Neural progenitor cell (in vitro differentiated cells): ENCODE measurements at regions not wholly inside any gene's neighbourhood (a gene's known extent, or its start where the extent isn't known, plus 50 kb on each side); places are given as distances from the start of the nearest gene placed in this dataset.

Experiments used
- DNase-seq: peaks from one replicate; pipeline ENCODE4 v3.0.0-alpha.2; 2016; ENCODE audit warnings: low spot score
- H2AFZ ChIP-seq: fragments of 200-600 bp; sonication (generic); replicated peaks from 2 replicates; pipeline ENCODE4 v1.6.1; 2016; ENCODE audit warnings: antibody characterized with exemption
- H3F3A ChIP-seq: fragments of 200-600 bp; sonication (generic); 2 replicates; pipeline ENCODE4 v1.6.1; 2016; ENCODE audit warnings: antibody characterized with exemption, low read depth
- H3K27ac ChIP-seq: fragments of 200-600 bp; sonication (generic); 2 replicates; pipeline ENCODE4 v1.5.1; 2016; ENCODE audit warnings: mild to moderate bottlenecking
- H3K27me3 ChIP-seq: fragments of 200-600 bp; sonication (generic); 2 replicates; pipeline ENCODE4 v1.6.1; 2016; ENCODE audit warnings: mild to moderate bottlenecking, moderate library complexity
- H3K36me3 ChIP-seq: fragments of 200-600 bp; sonication (generic); 2 replicates; pipeline ENCODE4 v1.5.1; 2016
- H3K4me1 ChIP-seq: fragments of 200-600 bp; sonication (generic); 2 replicates; pipeline ENCODE4 v1.6.1; 2016; ENCODE audit warnings: mixed run types
- H3K4me2 ChIP-seq: fragments of 200-600 bp; sonication (generic); 2 replicates; pipeline ENCODE4 v1.6.1; 2016
- H3K4me3 ChIP-seq: fragments of 200-600 bp; sonication (generic); 2 replicates; pipeline ENCODE4 v1.5.1; 2016
- H3K79me2 ChIP-seq: fragments of 200-600 bp; sonication (generic); 2 replicates; pipeline ENCODE4 v1.6.1; 2016; ENCODE audit warnings: low read depth
- H3K9ac ChIP-seq: fragments of 200-600 bp; sonication (generic); 2 replicates; pipeline ENCODE4 v1.6.1; 2016
- H3K9me3 ChIP-seq: fragments of 200-600 bp; sonication (generic); 2 replicates; pipeline ENCODE4 v1.5.1; 2016; ENCODE audit warnings: low read depth
- H4K20me1 ChIP-seq: fragments of 200-600 bp; sonication (generic); 2 replicates; pipeline ENCODE4 v1.6.1; 2016; ENCODE audit warnings: low read depth
- H3K27ac Mint-ChIP-seq: 3 replicates; pipeline ENCODE4 v1.8.0; 2021; ENCODE audit warnings: mixed read lengths
- H3K27me3 Mint-ChIP-seq: 2 replicates; pipeline ENCODE4 v1.8.0; 2022; ENCODE audit warnings: low read depth, mild to moderate bottlenecking, inconsistent platforms, moderate library complexity, mixed read lengths; ENCODE audit not compliant: insufficient read depth
- H3K36me3 Mint-ChIP-seq: 3 replicates; pipeline ENCODE4 v1.8.0; 2021; ENCODE audit warnings: mixed read lengths
- H3K4me1 Mint-ChIP-seq: 3 replicates; pipeline ENCODE4 v1.8.0; 2021; ENCODE audit warnings: mixed read lengths
- H3K4me3 Mint-ChIP-seq: 3 replicates; pipeline ENCODE4 v1.8.0; 2021; ENCODE audit warnings: mild to moderate bottlenecking, moderate library complexity, mixed read lengths
- H3K9me3 Mint-ChIP-seq: 3 replicates; pipeline ENCODE4 v1.8.0; 2020; ENCODE audit warnings: mixed read lengths
- EZH2 ChIP-seq: fragments of 200-600 bp; sonication (generic); IDR thresholded peaks from 2 replicates; pipeline ENCODE4 v1.6.1; 2017; ENCODE audit warnings: antibody characterized with exemption, mild to moderate bottlenecking, moderate library complexity
- EZH2phosphoT487 ChIP-seq: fragments of 200-600 bp; sonication (generic); IDR thresholded peaks from 2 replicates; pipeline ENCODE4 v1.6.1; 2017; ENCODE audit warnings: antibody characterized with exemption
- TF ChIP-seq, protein P1 (sequence below): fragments of 200-600 bp; sonication (generic); IDR thresholded peaks from 2 replicates; pipeline ENCODE4 v1.5.1; 2017; ENCODE audit warnings: antibody characterized with exemption, mild to moderate bottlenecking

DNA sequence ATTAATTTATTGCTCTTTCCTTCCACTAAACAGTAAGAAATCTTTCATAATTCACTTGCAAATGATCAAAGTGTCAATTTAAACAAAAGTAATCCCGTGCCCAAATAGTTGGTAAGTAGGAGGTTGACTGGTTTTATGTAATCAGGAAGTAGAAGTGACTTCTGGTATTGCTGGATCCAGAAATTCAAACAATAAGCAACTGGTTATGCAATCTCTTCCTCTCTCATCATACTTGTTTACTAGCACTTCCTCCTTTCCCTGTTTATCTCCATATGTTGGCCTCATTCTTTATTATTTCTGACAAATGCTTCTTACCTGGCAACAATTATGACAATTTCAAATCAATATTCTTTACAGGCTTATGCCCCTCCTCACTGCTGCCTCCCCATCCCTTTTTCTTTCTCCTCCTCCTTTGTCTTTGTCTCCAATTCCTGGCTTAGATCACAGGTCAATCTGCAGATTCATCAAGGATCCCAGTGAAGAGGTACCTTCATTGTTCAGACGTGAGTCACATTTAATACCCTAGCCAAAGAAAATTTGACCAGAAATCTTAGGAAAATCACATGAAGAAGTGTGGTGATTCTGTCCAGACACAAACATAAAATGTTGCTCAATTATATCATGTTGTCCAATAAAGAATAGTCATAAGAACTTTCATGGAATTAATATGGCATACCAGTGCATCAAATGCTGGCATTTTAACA is 323.2 kb upstream of the PCDH7 start:
- H3K27me3 ChIP-seq = no peaks in the 10 kb centered on the region
- TF ChIP-seq EZH2 (no peak), EZH2phosphoT487 (no peak)
- TF ChIP-seq, protein P1, sequence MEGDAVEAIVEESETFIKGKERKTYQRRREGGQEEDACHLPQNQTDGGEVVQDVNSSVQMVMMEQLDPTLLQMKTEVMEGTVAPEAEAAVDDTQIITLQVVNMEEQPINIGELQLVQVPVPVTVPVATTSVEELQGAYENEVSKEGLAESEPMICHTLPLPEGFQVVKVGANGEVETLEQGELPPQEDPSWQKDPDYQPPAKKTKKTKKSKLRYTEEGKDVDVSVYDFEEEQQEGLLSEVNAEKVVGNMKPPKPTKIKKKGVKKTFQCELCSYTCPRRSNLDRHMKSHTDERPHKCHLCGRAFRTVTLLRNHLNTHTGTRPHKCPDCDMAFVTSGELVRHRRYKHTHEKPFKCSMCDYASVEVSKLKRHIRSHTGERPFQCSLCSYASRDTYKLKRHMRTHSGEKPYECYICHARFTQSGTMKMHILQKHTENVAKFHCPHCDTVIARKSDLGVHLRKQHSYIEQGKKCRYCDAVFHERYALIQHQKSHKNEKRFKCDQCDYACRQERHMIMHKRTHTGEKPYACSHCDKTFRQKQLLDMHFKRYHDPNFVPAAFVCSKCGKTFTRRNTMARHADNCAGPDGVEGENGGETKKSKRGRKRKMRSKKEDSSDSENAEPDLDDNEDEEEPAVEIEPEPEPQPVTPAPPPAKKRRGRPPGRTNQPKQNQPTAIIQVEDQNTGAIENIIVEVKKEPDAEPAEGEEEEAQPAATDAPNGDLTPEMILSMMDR = no peak
- Mint-ChIP-seq H3K4me3 (no peak overlapping the region), H3K9me3 (no peaks in the 10 kb centered on the region), H3K4me1 (peaks cover 3% of the 10 kb centered on the region), H3K36me3 (no peaks in the 10 kb centered on the region), H3K27ac (no peak overlapping the region), H3K27me3 (no peaks in the 10 kb centered on the region)
- H3K9ac ChIP-seq = no peak overlapping the region
- peaks cover 14% of the 10 kb centered on the region for H3K4me1 ChIP-seq
- H3K4me3 ChIP-seq = no peak overlapping the region
- H2AFZ ChIP-seq = peak overlapping the region; percentile 83
- no peaks in the 10 kb centered on the region for H4K20me1 ChIP-seq
- no peak overlapping the region for H3K4me2 ChIP-seq
- no peaks in the 10 kb centered on the region for H3K9me3 ChIP-seq
- H3F3A ChIP-seq = no peaks in the 10 kb centered on the region
- no peak for DNase-seq
- H3K79me2 ChIP-seq = no peaks in the 10 kb centered on the region
- H3K27ac ChIP-seq = no peak overlapping the region
- no peaks in the 10 kb centered on the region for H3K36me3 ChIP-seq

DNA sequence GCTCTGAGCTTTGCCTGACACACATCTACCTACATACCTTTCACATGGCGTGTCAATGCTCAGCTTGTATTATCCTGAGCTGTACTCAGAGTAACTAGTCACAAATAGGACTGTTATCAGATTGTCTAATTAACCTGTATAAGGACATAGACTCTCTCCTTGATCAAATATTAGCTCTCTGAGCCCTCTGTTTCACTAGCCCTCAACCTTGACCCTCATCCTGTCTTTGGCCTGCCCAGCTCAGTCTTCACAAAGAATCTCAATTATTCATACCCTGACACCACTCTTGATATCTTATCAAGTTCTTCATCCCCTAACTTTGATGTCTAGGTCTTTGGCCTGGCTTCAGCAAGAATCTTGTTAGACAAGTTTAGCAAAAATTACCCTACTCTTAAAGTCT is 320.7 kb upstream of the PCDH7 start:
- H3K27ac Mint-ChIP-seq = no peak overlapping the region
- no peaks in the 10 kb centered on the region for H3K9me3 ChIP-seq
- H3K9me3 Mint-ChIP-seq = no peaks in the 10 kb centered on the region
- no peak overlapping the region for H3K4me3 ChIP-seq
- TF ChIP-seq EZH2phosphoT487 = no peak
- TF ChIP-seq, protein P1 = no peak
- no peak for TF ChIP-seq EZH2
- no peak overlapping the region for H3K4me3 Mint-ChIP-seq
- H3K36me3 ChIP-seq = no peaks in the 10 kb centered on the region
- H3K79me2 ChIP-seq = no peaks in the 10 kb centered on the region
- H3K4me1 ChIP-seq = peaks cover 14% of the 10 kb centered on the region
- H3F3A ChIP-seq = no peaks in the 10 kb centered on the region
- no peak for DNase-seq
- H3K27me3 ChIP-seq = no peaks in the 10 kb centered on the region
- H3K9ac ChIP-seq = no peak overlapping the region
- H3K4me1 Mint-ChIP-seq = peaks cover 3% of the 10 kb centered on the region
- H3K4me2 ChIP-seq = no peak overlapping the region
- no peaks in the 10 kb centered on the region for H3K36me3 Mint-ChIP-seq
- H3K27me3 Mint-ChIP-seq = no peaks in the 10 kb centered on the region
- H2AFZ ChIP-seq = no peak overlapping the region
- H4K20me1 ChIP-seq = no peaks in the 10 kb centered on the region
- H3K27ac ChIP-seq = no peak overlapping the region

DNA sequence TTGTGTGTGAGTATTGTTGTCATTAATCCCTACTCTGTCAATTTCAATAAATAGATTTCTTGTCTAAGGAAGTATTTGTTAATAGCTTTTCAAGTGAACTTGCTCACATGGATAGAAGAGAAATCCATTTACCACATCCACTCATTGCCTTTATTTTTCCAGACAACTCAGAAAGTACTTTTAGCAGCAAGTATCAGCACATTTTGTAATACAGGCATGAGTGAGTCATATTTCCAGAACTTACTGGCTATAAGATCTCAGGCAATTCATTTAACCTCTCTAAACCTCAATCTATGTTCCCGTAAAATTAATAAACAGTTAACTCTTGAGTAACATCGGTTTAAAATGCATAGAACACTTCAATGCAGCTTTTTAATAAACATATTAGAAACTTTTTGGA is 317.9 kb upstream of the PCDH7 start:
- H3K9ac ChIP-seq = no peak overlapping the region
- Mint-ChIP-seq H3K36me3 (no peaks in the 10 kb centered on the region), H3K4me1 (no peaks in the 10 kb centered on the region), H3K27me3 (no peaks in the 10 kb centered on the region), H3K9me3 (peaks cover 2% of the 10 kb centered on the region), H3K4me3 (no peak overlapping the region), H3K27ac (no peak overlapping the region)
- DNase-seq = no peak
- TF ChIP-seq, protein P1 = no peak
- TF ChIP-seq EZH2 (no peak), EZH2phosphoT487 (no peak)
- no peak overlapping the region for H2AFZ ChIP-seq
- H3K79me2 ChIP-seq = no peaks in the 10 kb centered on the region
- H3K9me3 ChIP-seq = no peaks in the 10 kb centered on the region
- H3K36me3 ChIP-seq = no peaks in the 10 kb centered on the region
- H3K4me1 ChIP-seq = peaks cover 9% of the 10 kb centered on the region
- no peaks in the 10 kb centered on the region for H3F3A ChIP-seq
- no peaks in the 10 kb centered on the region for H4K20me1 ChIP-seq
- H3K4me2 ChIP-seq = no peak overlapping the region
- H3K27me3 ChIP-seq = no peaks in the 10 kb centered on the region
- H3K4me3 ChIP-seq = no peak overlapping the region
- H3K27ac ChIP-seq = no peak overlapping the region
